GM23338 (cell line): ENCODE measurements at regions not wholly inside any gene's neighbourhood (a gene's known extent, or its start where the extent isn't known, plus 50 kb on each side); places are given as distances from the start of the nearest gene placed in this dataset.

Experiments used
- CTCF ChIP-seq, 2 experiments: fragments of 200-600 bp in 1 of 2; sonication (generic) in 1 of 2; conservative IDR thresholded peaks; 2 replicates each; pipeline versions ENCODE4 v1.5.1 to v1.6.1; 2016 to 2017; ENCODE audit warnings: antibody characterized with exemption in 2 of 2, low read depth in 2 of 2, mild to moderate bottlenecking in 2 of 2, moderate library complexity in 1 of 2
- EZH2 ChIP-seq: fragments of 200-600 bp; sonication (generic); IDR thresholded peaks from one replicate; pipeline ENCODE4 v1.8.0; 2017; ENCODE audit warnings: antibody characterized with exemption, mild to moderate bottlenecking, low read depth; ENCODE audit not compliant: unreplicated experiment
- POLR2AphosphoS5 ChIP-seq: IDR thresholded peaks from 2 replicates; pipeline ENCODE4 v1.6.1; 2016; ENCODE audit warnings: antibody characterized with exemption, low read depth

GRCh38 chr17:69907132-69907847, 167.7 kb upstream of the KCNJ16 start:
- TF ChIP-seq CTCF (conservative IDR thresholded peaks at IDR 0.05; ENCODE audit: low read depth in 2 of 2) (no peak), EZH2 (no peak), POLR2AphosphoS5 (no peak)
